Stimulated activated CD4-positive, alpha-beta T cell treated with anti-CD3 and anti-CD28 coated beads, Interleukin-2, amount 100 ng/mL, for 4 hours (primary cell): ENCODE measurements at regions not wholly inside any gene's neighbourhood (a gene's known extent, or its start where the extent isn't known, plus 50 kb on each side); places are given as distances from the start of the nearest gene placed in this dataset.

Source experiments
- DNase-seq: peaks from one replicate; pipeline ENCODE4 v3.0.0-alpha.2; 2020; ENCODE audit warnings: low read depth

DNA sequence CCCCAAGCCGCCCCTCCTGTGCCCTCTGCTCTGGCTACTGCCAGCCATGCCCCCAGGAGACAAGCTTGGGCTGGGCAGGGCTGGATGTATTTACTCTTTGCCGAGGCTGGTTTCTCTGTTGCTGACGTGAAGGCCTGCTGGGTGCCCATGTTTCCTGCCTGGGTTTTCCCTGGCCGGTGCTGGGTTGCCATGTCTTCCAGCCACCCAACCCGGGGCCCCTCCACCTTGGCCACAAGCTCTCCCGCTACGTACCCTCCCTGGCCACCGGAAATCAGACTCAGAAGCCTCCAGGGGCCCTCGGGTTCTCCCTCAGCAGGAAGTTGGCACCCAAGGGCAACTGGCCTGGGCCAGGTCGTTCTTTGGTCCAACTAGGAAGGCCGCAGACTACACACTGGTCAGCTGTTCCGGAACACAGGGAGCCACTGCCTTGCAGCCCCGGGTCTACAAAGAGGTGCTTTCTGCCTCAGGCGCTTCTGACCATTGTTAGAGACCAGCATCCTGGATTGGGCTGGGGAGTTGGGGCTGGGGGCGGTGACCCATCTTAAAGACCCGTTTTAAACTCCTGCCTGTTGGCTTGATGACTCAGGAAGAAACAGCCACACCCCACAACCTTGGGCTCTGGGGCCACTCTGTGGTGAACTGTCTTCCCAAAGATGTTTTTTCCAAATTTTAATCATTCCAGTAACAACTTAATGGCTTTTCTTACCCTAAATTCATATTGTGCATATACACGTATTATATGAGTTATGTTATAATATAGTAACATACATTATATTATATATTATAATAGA is 71.2 kb upstream of the RUNX3 start:
- no peak for DNase-seq

DNA sequence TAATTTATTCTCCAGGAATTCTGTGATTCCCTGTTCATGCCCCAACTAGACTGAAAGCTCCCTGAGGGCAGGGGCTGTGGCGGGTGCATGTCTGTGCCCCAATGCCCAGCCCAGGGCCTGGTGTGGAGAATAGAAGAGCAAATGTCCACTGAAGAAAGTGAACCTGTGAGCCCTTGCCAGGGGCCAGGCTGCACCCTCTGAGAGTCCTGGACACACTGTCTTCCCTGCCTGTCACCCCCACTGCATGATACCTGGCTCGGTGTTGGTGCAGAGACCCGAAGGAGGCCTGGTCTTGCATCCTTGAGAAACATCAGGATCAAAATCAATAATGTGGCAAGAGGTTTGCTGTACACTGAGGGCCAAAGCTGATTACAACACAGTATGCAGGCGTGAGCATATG is 69.8 kb upstream of the RUNX3 start:
- no peak for DNase-seq

DNA sequence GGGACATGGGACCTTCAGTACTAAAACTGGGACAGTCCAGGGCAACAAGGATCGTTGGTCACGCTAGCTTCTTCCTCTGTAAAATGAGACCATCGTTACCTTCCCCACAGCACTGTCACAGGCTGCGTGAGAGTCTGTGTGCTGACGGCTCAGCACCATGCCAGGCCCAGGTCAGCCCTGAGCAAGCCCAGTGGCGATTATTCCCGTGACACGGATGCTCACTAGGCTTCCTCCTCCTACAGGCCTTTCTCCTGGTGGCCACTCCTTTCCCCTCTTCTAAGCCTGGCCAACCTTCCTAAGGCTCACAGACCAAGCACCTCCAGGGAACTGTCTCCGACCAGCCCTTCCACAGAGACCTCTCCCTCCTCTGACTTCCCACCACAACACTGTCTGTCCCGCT is 69.3 kb upstream of the RUNX3 start:
- no peak for DNase-seq

DNA sequence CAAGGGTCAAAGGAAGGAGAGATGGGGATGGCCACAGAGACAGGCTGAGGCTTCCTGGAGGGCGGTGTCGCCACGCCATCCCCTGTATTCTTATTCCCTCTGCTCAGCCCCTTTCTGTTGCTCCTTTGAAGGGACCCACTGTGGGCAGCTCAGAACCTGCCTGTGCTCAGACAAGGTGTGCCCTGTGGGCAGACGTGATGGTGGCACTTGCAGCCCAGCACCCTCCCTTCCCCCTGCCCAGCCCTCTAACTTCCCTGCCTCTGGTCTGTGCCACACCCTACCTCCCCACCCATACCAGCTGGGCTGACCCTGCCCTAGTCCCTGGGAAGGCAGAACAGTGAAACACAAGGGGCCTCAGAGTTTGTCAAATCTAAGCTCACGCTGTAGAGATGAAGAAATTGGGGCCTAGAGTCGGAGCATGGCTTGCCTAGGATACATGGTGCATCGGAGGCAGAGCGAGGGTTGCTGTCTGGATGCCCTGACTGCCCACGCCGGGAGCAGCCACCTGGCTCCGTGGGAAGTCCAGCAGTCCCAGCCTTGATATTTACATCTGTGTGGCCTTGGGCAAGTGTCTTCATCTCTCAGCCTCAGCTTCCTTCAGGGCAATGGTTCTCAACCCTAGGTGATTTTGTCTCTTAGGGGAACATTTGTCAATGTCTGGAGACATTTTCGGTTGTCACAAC is 68.6 kb upstream of the RUNX3 start:
- no peak for DNase-seq

DNA sequence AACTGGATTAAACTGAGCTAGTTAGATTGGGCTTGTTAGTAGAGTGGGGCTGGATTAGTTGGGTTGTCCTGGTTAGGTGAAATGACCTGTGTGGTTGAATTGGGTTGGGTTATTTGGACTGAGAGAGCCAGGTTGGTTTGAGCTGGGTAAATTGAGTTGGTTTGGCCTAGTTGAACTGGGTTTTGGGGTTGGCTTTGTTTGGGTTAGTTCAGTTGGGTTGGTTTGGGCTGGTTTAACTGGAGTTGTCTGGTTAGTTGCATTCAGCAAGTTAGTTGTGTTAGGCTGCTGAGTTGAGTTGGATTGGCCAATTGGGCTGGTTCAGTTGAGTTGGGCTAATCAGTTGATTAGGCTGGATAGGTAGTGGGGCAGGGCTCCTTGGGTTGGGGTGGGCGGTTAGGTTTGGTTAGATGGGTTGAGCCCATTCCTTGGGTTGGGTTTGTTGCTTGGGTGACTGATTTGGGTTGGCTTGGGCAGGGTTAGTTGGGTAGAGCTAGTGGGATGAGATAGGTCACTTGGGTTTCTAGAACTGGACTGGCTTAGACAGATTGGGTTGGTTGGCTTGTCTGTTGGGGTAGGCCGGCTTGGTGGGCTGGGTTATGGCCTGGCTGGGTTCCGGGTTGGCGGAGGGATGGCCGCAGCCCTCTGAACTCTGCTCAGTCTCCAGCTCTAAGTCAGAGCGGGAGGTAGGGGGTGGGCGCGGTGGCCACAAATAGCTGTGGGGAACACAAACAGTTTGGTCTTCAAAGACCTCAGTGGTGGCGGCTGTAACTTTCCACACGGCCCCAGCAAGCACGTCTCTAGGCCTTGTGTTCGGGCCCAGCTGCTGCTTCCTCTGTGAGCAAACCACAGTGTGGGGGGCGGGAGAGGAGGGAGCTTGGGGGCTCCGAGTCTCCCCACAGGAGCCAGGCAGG is 67.2 kb upstream of the RUNX3 start:
- DNase-seq, result no peak

DNA sequence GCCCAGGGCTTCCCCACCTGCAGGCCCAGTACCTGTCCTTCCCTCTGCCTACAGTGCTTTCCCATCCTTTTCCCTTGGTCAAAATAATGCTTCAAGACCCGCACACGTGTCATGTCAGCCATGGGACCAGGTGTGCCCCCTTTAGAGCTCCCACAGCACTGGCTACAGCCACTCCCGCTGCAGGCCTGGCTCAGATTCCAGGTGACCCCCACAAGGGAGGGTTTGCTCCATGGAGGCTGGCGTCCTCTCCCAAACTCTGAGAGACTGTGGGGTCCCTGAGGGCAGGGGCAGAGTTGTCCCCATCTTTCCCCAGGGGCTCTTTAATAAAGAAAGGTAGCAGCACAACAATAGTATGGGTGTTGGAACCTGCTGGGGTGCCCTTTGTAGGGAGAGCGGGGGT is 66.4 kb upstream of the RUNX3 start:
- no peak for DNase-seq

DNA sequence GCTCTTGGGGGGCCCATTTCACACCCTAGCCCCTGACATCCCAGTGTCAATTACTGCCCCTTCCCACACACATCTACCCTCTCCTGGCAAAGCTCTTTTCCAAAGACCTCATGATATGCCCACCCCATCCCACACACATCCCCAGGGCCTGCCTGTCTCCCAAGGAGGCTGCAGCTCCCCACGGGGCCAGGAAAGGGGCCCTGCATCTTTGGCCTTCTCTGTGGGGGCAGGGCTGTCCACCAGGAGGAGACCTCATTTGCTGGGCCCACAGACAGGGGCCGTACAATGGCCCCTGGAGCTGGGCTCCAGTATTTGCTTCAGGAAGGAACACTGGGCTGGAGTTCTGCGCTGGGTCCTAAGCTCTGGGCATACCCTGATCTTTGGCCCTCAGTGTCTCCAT is 65.6 kb upstream of the RUNX3 start:
- no peak for DNase-seq

DNA sequence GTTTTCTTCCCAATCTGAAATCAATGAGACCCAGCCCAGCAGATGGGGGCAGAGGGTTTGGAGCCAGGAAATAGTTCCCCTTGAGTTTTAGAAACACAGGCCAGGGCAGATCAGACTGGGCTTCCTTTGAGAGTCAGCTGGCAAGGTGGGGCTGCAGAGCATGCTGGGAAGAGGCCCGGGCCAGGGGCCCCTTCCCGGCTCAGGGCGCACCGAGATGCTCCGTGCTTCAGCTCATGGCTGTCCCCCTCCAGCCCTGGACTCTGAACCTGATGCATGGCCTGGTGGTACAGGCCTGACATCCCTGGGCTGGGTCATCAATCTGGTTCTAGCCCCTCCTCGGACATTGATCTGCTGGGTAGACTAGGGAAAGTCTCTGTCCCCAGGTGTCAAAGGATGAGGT is 65.1 kb upstream of the RUNX3 start:
- DNase-seq, result no peak

DNA sequence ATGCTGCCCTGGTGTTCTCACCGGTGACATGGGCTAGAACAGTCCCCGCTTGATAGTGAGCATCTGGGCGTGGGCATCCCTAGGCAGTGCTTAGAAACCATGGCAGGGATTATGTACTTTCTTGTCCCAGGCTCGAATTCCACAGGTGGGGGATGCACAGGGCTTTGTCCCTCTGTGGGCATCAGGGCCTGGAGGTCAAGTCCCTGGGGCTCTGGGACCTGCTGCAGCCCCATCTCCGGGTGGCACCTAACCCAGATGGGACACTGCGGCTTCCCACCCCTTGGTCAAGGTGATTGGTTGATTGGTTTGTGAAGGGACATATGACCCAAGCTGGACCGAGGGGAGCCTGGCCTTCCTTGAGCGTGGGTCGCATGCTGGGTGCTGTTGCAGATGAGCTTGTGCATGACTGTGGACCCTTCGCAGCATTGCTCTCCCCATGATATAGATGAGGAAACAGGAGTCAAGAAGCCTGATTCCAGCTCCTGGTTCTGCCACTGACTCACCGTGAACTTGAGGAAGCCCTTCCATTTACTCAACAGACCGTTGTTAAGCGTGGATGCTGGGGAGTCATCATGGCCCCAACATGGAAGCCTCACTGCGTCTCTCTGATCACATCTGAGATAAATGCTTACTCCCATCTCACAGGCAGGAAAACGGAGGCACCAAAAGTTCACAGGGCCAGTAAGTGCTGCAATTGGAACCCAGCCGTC is 64.0 kb upstream of the RUNX3 start:
- no peak for DNase-seq

DNA sequence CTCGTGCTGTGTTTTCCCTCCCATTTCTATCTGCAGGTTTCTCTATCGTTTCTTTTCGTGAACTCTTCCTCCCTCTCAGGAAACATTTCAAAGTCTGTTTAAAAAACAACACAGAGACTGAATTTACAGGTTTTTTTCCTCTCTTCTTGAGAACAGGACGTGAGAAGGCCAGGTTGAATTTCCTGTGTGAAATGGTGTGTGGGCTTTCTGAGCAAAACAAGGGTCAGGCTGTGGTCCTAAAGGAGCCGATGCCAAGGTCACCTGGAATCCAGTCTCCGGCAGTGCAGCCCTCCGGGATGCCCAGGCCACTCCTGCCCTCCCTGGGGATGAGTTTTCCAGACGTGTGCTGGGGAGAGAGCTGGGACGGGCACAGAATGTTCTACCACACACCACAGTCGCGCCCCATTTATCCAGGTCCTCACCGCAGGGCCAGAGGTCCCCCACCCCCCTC is 62.7 kb upstream of the RUNX3 start:
- no peak for DNase-seq

DNA sequence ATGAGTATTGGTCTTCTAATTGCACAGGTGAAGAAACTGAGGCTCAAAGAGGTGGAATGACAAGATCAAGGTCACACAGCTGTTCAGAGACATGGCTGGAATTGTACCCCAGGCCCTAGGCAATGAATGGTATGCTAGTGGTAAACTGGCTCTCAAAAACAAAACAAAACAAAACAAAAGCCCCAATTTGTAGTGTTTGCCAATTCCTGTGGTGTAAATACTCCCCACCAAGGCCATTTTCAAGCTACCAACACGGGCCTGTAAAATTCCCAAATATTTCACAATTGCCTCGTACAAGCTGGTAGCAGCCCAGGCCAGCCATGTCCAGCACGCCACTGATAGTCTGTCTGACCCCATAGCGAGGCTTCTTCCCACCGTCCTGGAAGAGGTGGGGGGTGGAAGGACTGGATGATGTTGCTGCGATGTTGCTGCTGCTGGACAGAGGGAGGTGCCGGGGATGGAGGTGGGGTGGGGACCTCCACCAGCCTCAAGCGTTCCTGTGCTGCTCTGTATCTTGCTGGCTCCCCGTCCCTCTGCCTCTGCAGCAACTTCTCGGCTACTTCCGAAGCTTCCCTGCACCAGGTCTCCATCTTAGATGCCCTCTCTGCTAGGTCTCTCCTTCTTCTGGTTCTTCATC is 62.2 kb upstream of the RUNX3 start:
- DNase-seq, result no peak

DNA sequence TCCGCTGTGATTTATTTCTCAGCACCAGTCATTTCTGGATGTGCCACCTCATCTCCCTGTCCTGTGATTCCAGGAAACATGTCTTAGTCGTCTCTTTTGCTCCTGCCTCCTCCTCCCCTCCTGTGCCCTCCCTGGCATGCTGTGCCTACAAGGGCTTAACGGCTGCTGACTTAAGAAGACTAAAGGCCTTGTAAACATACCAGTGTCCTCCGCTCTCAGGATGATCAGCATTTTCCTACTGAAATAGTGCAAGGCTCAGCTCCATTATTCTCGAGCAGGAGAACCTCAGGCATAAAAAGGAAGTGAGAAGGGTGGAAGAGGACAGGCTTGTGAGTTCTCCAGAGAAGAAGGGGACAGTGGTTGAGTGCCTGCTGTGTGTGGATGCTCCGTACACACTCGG is 61.6 kb upstream of the RUNX3 start:
- DNase-seq, result no peak

DNA sequence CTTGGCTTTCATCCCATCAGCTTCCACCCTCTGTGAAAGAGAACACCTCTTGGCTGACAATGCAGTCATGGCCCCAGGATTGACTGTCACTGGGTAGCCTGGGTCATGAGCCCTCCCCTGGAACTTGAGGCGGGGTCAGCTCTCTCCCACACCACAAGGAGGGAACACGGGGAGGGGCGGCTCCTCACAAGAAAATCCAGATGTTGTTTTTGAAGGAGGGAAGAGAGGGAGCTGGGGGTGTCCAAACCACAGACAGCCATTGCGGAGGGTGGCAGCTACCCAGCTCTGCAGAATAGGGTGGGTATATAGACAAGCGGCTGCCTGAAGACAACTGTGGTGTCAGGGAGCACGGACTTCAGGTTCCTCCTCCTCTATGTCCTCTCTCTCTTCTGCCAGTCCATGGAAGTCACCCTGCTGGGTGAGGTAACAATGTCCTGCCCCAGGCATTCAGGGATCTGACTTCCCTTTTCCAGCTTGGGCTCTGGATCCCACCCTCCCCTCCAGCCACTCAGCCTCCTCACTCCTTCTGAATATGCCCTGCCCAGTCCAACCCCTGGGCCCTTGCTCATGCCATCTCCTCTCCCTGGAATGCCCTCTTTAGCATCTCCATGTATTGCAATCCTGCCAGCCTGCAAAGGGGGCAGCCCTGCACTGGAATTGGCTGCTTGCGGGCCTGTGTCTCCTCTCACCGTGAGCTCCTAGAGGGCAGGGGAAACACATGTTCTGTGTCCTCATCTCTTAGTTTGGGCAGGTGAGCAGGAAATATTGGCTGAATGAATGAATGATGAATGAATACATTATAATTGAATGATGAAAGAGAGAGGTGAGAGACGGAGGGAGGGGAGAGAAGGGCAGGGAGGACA is 60.9 kb upstream of the RUNX3 start:
- no peak for DNase-seq

DNA sequence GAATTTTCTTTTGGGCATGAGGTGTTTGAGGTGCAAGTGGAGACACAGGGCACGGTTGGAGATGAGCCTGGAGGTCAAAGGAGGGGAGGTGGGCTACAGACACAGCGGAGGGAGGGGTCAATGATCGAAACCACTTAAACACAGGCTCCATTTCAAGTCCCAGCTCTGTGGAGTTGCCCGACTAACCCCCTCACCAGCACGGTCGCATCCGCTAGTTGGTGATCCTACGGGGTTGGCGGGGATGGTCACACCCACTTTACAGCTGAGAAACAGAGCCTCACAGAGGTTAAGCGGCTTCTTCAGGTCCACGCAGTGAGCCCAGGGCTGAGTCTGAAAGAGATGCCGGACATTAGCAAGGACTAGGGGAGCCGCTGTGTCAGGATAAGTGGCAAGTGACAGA is 60.1 kb upstream of the RUNX3 start:
- DNase-seq, result no peak

DNA sequence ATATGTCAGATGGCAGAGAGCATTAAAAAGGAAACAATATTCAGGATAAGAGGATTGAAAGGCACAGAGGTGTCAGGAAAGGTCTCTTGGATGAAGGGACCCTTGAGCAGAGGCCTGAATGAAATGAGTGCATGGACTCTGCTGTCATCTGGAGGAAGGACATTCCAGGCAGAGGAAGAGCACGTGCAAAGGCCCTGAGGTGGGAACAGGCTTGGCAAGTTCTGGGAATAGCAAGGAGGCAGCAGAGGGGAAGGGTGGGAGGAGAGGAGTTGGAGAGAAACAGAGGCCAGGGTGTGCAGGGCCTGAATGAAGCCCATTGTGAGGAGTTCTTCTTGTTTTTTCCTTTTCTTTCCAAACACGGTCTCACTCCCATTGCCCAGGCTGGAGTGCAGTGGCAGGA is 59.0 kb upstream of the RUNX3 start:
- DNase-seq, result no peak

DNA sequence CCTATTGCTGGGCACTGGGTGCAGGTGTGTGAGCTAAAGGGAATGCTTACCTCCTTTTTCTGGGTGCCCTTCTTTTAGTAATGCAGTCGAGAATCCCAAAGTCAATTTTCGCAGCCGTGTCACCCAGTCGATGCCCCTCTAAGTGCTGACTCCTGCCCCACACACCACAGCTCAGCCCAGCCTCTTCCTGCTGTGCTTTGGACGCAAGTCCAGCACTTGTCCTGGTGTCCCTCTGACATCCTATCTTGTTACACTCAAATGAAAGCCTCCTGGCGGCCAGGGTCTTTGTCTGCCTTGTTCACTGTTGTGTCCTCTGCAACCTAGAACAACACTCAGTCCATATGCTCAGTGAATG is 58.5 kb upstream of the RUNX3 start:
- DNase-seq, result no peak

DNA sequence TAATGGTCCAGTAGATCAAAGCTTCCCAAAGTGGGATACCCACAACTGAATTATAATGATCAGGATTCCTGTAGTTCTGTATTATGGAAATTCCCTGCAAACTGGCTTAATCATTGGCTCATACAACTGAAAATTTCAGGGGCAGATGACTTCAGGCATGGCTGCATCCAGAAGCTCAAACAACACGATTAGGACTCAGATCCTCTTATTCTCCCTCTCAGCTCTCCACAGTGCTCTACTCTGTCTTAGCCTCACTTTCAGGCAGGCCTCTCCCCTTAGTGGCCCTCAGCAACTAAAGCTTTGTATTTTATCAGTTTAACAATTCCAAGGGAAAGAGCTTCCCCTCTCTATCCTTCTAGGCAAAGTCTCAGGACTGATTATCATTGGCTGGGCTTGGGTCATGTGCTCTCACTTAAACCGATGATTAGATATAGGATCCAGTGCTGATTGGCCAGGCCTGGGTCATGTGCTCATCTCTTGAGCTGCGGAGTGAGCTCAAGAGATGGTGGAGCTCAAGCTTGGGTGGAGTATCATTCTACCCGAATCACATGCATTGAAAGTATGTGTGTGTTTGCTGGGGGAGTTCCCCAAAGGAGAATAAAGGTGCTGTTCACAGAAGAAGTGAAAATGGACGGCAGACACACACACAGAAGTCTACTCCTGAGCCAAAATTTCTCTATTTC is 57.9 kb upstream of the RUNX3 start:
- no peak for DNase-seq

DNA sequence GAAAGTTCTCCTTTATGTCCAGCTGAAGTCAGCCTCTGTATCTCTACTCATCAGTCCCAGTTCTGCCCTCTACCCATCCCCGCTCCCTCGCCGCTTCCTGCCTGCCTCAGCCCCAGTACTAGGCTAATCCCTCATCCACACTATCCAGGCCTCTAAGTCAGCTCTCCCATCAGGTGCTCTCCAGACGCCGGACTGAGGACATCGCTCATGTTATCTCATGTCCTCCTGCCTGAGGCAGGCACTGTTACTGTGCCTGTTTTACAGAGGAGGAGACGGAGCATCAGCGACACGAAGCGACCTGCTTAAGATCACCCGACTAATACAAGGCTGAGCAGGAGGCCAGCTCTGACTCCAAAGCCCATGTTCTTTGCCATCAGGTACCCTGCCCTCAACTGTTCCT is 57.3 kb upstream of the RUNX3 start:
- no peak for DNase-seq

DNA sequence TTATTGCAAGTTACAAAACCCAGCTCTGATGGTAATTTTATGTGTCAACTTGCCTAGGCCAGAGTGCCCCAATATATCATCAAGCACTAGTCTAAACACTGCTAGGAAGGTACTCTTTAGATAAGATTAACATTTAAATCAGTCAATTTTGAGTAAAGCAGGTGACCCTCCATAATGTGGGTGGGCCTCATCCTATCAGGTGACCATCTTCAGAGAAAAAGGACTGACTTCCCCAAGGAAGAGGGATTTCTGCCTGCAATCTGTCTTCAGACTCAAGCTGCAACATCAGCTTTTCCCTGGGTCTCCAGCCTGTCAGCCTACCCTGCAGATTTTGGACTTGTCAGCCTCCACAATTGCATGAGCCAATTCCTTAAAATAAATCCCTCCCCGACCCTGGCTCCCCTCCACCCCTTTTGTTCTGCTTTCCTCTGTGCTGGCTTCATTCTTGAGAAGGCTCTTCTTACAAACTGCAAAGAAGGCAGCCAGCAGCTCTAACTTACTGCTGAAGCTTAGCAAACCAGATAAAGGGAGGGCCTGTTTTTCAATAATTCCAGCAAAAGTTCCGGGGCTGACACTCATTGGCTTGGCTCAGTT is 56.4 kb upstream of the RUNX3 start:
- no peak for DNase-seq

DNA sequence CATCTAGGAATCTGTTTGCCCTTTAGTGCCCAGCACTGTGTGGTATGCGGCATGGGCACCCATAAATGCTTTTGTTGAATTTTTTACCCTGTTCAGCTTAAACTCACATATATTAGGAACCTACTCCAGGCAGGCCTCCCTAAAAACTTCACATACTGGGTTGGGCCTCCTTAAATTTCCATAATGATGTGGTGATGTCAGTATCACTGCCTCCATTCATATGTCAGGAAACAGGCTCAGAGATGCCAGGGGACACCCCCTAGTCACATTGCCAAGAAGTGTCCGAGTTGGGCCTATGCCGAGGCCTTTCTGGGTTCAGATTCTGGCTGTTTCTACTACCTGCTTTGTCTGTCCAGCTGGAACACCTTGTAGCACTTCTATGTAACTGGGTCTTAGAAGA is 55.7 kb upstream of the RUNX3 start:
- no peak for DNase-seq
